Upper lobe of right lung (tissue), 1 donor: ENCODE measurements at regions not wholly inside any gene's neighbourhood (a gene's known extent, or its start where the extent isn't known, plus 50 kb on each side); places are given as distances from the start of the nearest gene placed in this dataset.

Experiments
- ATAC-seq: fragments of 200-7000 bp; cut with Tn5 transposase; one replicate; pipeline ENCODE4 v1.9.1; 2020; ENCODE audit warnings: mild to moderate bottlenecking, moderate library complexity
- DNase-seq: peaks from one replicate; pipeline ENCODE4 v3.0.0-alpha.2; 2020
- H3K27ac ChIP-seq: fragments of 200-600 bp; one replicate; pipeline ENCODE4 v1.8.0; 2022
- H3K27me3 ChIP-seq: fragments of 200-600 bp; one replicate; pipeline ENCODE4 v1.8.0; 2022; ENCODE audit warnings: mild to moderate bottlenecking
- H3K36me3 ChIP-seq: fragments of 200-600 bp; one replicate; pipeline ENCODE4 v1.8.0; 2022
- H3K4me1 ChIP-seq: fragments of 200-600 bp; one replicate; pipeline ENCODE4 v1.8.0; 2022
- H3K4me3 ChIP-seq: fragments of 200-600 bp; one replicate; pipeline ENCODE4 v1.8.0; 2022; ENCODE audit warnings: mild to moderate bottlenecking
- H3K9me3 ChIP-seq: fragments of 200-600 bp; one replicate; pipeline ENCODE4 v1.8.0; 2022
- intact Hi-C: fragments of 100-400 bp; cut with DNase I; formaldehyde crosslinking; loops from one replicate; pipeline ENCODE4 v1.11.0; 2022
- TF ChIP-seq, protein P1 (sequence below): fragments of 200-600 bp; IDR thresholded peaks from one replicate; pipeline ENCODE4 v1.8.0; 2022; ENCODE audit warnings: antibody characterized with exemption
- donor health status: DM: no; HTN: yes; CAD: no; lungs with severe emphysema.

DNA sequence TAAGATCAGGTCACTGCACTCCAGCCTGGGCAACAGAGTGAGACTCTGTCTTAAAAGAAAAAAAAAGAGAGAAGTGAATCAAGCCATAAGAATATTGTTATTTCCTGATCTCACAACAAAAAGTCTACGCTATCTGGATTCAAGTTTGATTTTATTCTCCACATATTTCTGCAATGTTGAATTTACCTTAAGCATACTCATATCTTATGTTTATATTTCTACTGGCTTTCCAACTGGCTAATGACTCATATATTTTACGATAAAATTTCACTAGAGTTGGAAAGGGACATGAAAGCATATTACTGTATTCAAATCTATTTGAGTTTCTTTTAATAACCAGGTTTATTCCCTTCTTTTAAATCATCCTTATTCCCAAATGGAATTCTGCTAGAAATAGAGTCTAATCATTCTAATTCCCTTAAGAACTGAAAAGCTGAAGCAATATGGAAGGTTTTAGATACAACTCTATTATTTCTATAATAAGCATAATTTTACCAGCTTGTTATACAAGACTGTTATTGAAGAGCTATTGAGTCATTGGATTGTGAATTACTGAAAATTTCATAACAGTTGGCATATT is 276.9 kb upstream of the HS3ST5 start:
- DNase-seq (no peak), ATAC-seq (no peak)
- Histone ChIP-seq H3K4me3 (no peak overlapping the region), H3K27ac (no peak overlapping the region), H3K27me3 (no peaks in the 10 kb centered on the region), H3K36me3 (no peaks in the 10 kb centered on the region), H3K4me1 (no peaks in the 10 kb centered on the region), H3K9me3 (no peaks in the 10 kb centered on the region)
- intact Hi-C loops = no loop called here
- TF ChIP-seq, protein P1, sequence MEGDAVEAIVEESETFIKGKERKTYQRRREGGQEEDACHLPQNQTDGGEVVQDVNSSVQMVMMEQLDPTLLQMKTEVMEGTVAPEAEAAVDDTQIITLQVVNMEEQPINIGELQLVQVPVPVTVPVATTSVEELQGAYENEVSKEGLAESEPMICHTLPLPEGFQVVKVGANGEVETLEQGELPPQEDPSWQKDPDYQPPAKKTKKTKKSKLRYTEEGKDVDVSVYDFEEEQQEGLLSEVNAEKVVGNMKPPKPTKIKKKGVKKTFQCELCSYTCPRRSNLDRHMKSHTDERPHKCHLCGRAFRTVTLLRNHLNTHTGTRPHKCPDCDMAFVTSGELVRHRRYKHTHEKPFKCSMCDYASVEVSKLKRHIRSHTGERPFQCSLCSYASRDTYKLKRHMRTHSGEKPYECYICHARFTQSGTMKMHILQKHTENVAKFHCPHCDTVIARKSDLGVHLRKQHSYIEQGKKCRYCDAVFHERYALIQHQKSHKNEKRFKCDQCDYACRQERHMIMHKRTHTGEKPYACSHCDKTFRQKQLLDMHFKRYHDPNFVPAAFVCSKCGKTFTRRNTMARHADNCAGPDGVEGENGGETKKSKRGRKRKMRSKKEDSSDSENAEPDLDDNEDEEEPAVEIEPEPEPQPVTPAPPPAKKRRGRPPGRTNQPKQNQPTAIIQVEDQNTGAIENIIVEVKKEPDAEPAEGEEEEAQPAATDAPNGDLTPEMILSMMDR = no peak

DNA sequence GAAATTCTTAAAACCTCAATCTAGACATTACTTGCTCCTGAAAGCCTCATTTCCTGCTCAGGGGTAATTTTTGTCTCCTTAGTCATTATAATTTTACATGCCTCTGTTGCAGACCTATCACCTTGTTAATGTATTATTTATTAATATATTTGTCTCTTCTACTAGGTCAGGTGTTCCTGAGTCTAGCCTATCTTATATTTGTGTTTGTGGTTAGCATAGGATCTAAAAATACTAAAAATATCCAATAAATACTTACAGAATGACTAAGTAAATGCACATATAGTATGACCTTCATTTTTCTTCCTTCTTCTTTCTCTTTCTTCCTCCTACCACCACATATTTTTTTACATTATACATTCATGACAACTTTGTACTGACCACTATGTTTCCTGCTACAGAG is 268.9 kb upstream of the HS3ST5 start:
- ATAC-seq (no peak), DNase-seq (no peak)
- Histone ChIP-seq H3K27ac (no peak overlapping the region), H3K4me1 (no peaks in the 10 kb centered on the region), H3K36me3 (no peaks in the 10 kb centered on the region), H3K9me3 (no peaks in the 10 kb centered on the region), H3K27me3 (no peaks in the 10 kb centered on the region), H3K4me3 (no peak overlapping the region)
- intact Hi-C loops = no loop called here
- TF ChIP-seq, protein P1 = no peak

DNA sequence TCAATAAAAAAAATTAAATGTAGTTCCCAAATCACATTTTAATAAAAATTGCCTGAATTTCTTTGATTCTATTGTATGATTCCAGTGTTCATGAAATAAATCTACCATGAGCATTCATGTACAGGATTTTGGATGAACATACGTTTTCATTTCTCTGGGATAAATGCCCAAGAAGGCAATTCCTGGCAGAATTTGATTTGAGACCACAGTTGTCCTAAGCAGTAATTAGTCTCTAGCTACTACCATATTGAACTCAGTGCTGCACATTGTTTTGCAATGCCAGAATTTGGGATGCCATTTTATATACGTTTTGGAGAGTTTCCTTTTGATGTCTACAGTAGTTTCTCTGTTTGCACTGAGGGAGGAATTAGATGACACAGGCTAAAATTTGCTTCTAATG is 265.3 kb upstream of the HS3ST5 start:
- Histone ChIP-seq H3K4me1 (no peaks in the 10 kb centered on the region), H3K9me3 (no peaks in the 10 kb centered on the region), H3K27ac (no peak overlapping the region), H3K36me3 (no peaks in the 10 kb centered on the region), H3K27me3 (no peaks in the 10 kb centered on the region), H3K4me3 (no peak overlapping the region)
- intact Hi-C loops = no loop called here
- DNase-seq (no peak), ATAC-seq (no peak)
- TF ChIP-seq, protein P1 = no peak

DNA sequence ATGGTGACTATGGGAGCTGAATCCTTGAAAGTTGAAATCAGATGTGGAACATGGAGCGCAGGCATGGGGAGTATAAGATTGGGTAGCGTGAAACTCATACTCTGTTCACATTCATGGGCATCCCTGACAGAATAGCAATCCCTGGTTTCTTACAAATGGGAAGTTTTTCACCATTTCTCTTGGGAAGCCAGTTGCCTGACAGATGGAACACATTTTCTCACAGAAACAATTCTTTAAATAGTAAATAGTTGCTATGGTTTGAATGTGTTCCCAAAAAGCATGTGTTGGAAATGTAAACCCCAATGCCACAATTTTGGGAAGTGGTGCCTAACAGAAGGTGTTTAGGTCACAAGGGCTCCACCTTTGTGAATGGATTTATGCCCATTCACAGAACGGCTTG is 262.8 kb upstream of the HS3ST5 start:
- no peak for ATAC-seq
- intact Hi-C loops = no loop called here

DNA sequence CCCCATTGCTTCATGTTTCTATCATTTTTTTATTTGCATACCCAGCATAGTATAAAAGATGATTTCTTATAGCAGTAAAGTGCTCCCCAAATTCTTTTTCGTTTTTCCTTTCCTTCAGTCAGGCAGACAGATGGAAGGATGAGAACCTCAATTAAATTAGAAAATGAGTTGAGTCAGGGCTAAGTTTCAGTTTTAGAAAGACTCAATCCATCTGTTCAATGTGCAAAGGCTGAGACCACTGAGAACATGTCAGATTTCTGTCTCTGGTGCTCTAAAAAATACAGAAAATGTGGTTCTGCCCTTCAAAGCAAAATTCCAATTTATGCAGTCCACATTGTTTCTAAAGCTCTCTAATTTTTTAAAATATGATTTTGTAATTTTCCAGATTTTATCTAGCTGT is 257.6 kb upstream of the HS3ST5 start:
- Histone ChIP-seq H3K27ac (no peak overlapping the region), H3K4me3 (no peak overlapping the region), H3K4me1 (no peaks in the 10 kb centered on the region), H3K9me3 (no peaks in the 10 kb centered on the region), H3K27me3 (no peaks in the 10 kb centered on the region), H3K36me3 (no peaks in the 10 kb centered on the region)
- TF ChIP-seq, protein P1 = no peak
- DNase-seq (no peak), ATAC-seq (no peak)
- intact Hi-C loops = no loop called here

More for the DNA sequence above, 262.8 kb upstream of the HS3ST5 start:
- Histone ChIP-seq H3K9me3 (no peaks in the 10 kb centered on the region), H3K27ac (no peak overlapping the region), H3K36me3 (no peaks in the 10 kb centered on the region), H3K4me3 (no peak overlapping the region), H3K27me3 (no peaks in the 10 kb centered on the region), H3K4me1 (no peaks in the 10 kb centered on the region)
- no peak for DNase-seq
- TF ChIP-seq, protein P1 = no peak

DNA sequence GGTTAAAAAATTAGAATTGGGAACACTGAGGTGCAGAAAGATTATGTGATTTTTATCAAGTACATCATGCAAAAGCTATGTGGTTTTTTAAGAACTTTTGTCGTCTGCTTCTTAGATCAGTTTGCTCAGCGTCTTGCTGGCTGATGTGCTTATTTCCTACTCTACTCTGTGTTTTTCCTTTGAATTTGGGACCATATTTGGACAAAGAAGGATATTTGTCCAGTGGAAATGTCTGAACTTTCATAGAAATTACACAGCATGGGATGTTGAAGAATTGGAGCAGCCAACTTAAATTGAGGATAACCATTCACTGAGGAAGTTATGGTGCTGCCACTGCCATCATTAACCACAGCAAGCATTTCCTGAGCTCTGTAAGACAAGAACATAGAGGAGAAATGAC is 252.8 kb upstream of the HS3ST5 start:
- H3K9me3 ChIP-seq = no peaks in the 10 kb centered on the region
- no peak overlapping the region for H3K4me3 ChIP-seq
- no peaks in the 10 kb centered on the region for H3K36me3 ChIP-seq
- H3K4me1 ChIP-seq = no peaks in the 10 kb centered on the region
- DNase-seq (no peak), ATAC-seq (no peak)
- TF ChIP-seq, protein P1 = no peak
- intact Hi-C loops = no loop called here
- no peaks in the 10 kb centered on the region for H3K27me3 ChIP-seq
- no peak overlapping the region for H3K27ac ChIP-seq
